ENCODE measurements at regions not wholly inside any gene's neighbourhood (a gene's known extent, or its start where the extent isn't known, plus 50 kb on each side); places are given as distances from the start of the nearest gene placed in this dataset.

- POLR2A ChIA-PET, result no interaction called here
- Histone ChIP-seq H3K9me3 (ENCODE audit: control extremely low read depth in 1 of 3, control insufficient read depth in 2 of 3, insufficient read depth in 1 of 3, low read length in 2 of 3) (peaks cover 0 to 4% (median 0%) of the 10 kb centered on the region in 3 donors), H2AFZ (ENCODE audit: insufficient read depth, low read depth, low read length, poor library complexity, severe bottlenecking) (no peak overlapping the region), H3K27ac (ENCODE audit: low read length in 2 of 2) (no peak overlapping the region), H3K9ac (ENCODE audit: low read length) (no peak overlapping the region), H3K79me2 (ENCODE audit: control insufficient read depth, insufficient read depth, low read length) (no peaks in the 10 kb centered on the region), H4K20me1 (ENCODE audit: control insufficient read depth, insufficient read depth, low read length, poor library complexity, severe bottlenecking) (no peaks in the 10 kb centered on the region), H3K27me3 (replicated peaks in 1 of 4; ENCODE audit: control extremely low read depth in 1 of 4, control insufficient read depth in 3 of 4, insufficient read depth in 4 of 4, low read length in 3 of 4) (no peaks in the 10 kb centered on the region), H3K4me2 (replicated peaks; ENCODE audit: low read depth, low read length, poor library complexity, severe bottlenecking) (no peak overlapping the region), H3K36me3 (replicated peaks in 1 of 2; ENCODE audit: control extremely low read depth in 1 of 2, control insufficient read depth in 1 of 2, extremely low read depth in 1 of 2, insufficient read depth in 2 of 2, low read length in 1 of 2) (no peaks in the 10 kb centered on the region), H3K4me3 (ENCODE audit: control extremely low read depth in 1 of 5, extremely low read depth in 1 of 5, insufficient read depth in 1 of 5, low read depth in 2 of 5, low read length in 4 of 5) (no peak overlapping the region), H3K4me1 (ENCODE audit: control insufficient read depth in 2 of 2, insufficient read depth in 2 of 2, low read length in 2 of 2) (no peaks in the 10 kb centered on the region)
- TF ChIP-seq EZH2 (IDR thresholded peaks at IDR 0.05; ENCODE audit: borderline replicate concordance, insufficient read depth, low read depth, low read length, poor library complexity, severe bottlenecking) (no peak), CTCF (IDR thresholded peaks at IDR 0.05) (no peak)
- 77% methylated on average over 5 of the region's 5 CpGs for WGBS (ENCODE audit: insufficient coverage)
- ATAC-seq (ENCODE audit: low read depth) (no peak), DNase-seq (no peak)
- intact Hi-C loops (cut with micrococcal nuclease), result no loop called here
- Mint-ChIP-seq H3K9me3 (ENCODE audit: insufficient read depth) (no peaks in the 10 kb centered on the region), H3K27ac (no peak overlapping the region), H3K27me3 (peaks cover 23% of the 10 kb centered on the region), H3K4me3 (no peak overlapping the region), H3K4me1 (no peaks in the 10 kb centered on the region)
- CTCF ChIA-PET, result no interaction called here
Measured at GRCh38 chr11:130622141-130622542, 173.7 kb downstream of the ADAMTS15 start.

- Histone ChIP-seq H3K79me2 (ENCODE audit: control insufficient read depth, insufficient read depth, low read length) (no peaks in the 10 kb centered on the region), H4K20me1 (ENCODE audit: control insufficient read depth, insufficient read depth, low read length, poor library complexity, severe bottlenecking) (no peaks in the 10 kb centered on the region), H3K9me3 (ENCODE audit: control extremely low read depth in 1 of 3, control insufficient read depth in 2 of 3, insufficient read depth in 1 of 3, low read length in 2 of 3) (no peaks in the 10 kb centered on the region), H3K9ac (ENCODE audit: low read length) (no peak overlapping the region), H3K27me3 (replicated peaks in 1 of 4; ENCODE audit: control extremely low read depth in 1 of 4, control insufficient read depth in 3 of 4, insufficient read depth in 4 of 4, low read length in 3 of 4) (no peaks in the 10 kb centered on the region), H3K4me3 (ENCODE audit: control extremely low read depth in 1 of 5, extremely low read depth in 1 of 5, insufficient read depth in 1 of 5, low read depth in 2 of 5, low read length in 4 of 5) (no peak overlapping the region), H3K4me1 (ENCODE audit: control insufficient read depth in 2 of 2, insufficient read depth in 2 of 2, low read length in 2 of 2) (no peaks in the 10 kb centered on the region), H3K27ac (ENCODE audit: low read length in 2 of 2) (no peak overlapping the region), H3K4me2 (replicated peaks; ENCODE audit: low read depth, low read length, poor library complexity, severe bottlenecking) (no peak overlapping the region), H3K36me3 (replicated peaks in 1 of 2; ENCODE audit: control extremely low read depth in 1 of 2, control insufficient read depth in 1 of 2, extremely low read depth in 1 of 2, insufficient read depth in 2 of 2, low read length in 1 of 2) (no peaks in the 10 kb centered on the region), H2AFZ (ENCODE audit: insufficient read depth, low read depth, low read length, poor library complexity, severe bottlenecking) (no peak overlapping the region)
- Mint-ChIP-seq H3K4me1 (no peaks in the 10 kb centered on the region), H3K27ac (no peak overlapping the region), H3K9me3 (ENCODE audit: insufficient read depth) (no peaks in the 10 kb centered on the region), H3K4me3 (no peak overlapping the region), H3K27me3 (peaks cover 23% of the 10 kb centered on the region)
- intact Hi-C loops (cut with micrococcal nuclease), result no loop called here
- TF ChIP-seq CTCF (IDR thresholded peaks at IDR 0.05), result no peak
- POLR2A ChIA-PET, result no interaction called here
- DNase-seq (no peak), ATAC-seq (ENCODE audit: low read depth) (no peak)
- CTCF ChIA-PET, result no interaction called here
- 75% methylated on average over 5 of the region's 8 CpGs for WGBS (ENCODE audit: insufficient coverage)
Measured at GRCh38 chr11:130623670-130624668, 175.5 kb downstream of the ADAMTS15 start.

Measured in B cell (primary cell).